ENCODE measurements at regions not wholly inside any gene's neighbourhood (a gene's known extent, or its start where the extent isn't known, plus 50 kb on each side); places are given as distances from the start of the nearest gene placed in this dataset.
"Not testable (repeated sequence)": the region's sequence is repeated elsewhere in the genome, so short reads cannot be mapped to it uniquely, and the experiment has no call there.

- no peak for DNase-seq (ENCODE audit: low read depth)
- Histone ChIP-seq H3K27me3 (ENCODE audit: control insufficient read depth, insufficient read depth, low read length) (no peaks in the 10 kb centered on the region), H3K36me3 (ENCODE audit: control insufficient read depth, insufficient read depth, low read length) (no peaks in the 10 kb centered on the region), H3K4me3 (ENCODE audit: low read depth, low read length) (no peak overlapping the region)
- no peak for TF ChIP-seq CTCF (IDR thresholded peaks at IDR 0.05; ENCODE audit: insufficient read depth, low read length, poor library complexity, severe bottlenecking)
Observed at GRCh38 chrX:2640436-2641150, 50.5 kb upstream of the CD99 start.

- no peaks in the 10 kb centered on the region for H3K27me3 ChIP-seq (ENCODE audit: control insufficient read depth, insufficient read depth, low read length)
- H3K4me3 ChIP-seq (ENCODE audit: low read depth, low read length): no peak overlapping the region
- TF ChIP-seq CTCF (IDR thresholded peaks at IDR 0.05; ENCODE audit: insufficient read depth, low read length, poor library complexity, severe bottlenecking): no peak
- H3K36me3 ChIP-seq (ENCODE audit: control insufficient read depth, insufficient read depth, low read length): no peaks in the 10 kb centered on the region
- no peak for DNase-seq (ENCODE audit: low read depth)
Observed at GRCh38 chrX:2638279-2638678, 52.8 kb upstream of the CD99 start.

GRCh38 chrX:2635342-2635741, 55.8 kb upstream of the CD99 start:
- Histone ChIP-seq H3K4me3 (ENCODE audit: low read depth, low read length) (no peak overlapping the region), H3K36me3 (ENCODE audit: control insufficient read depth, insufficient read depth, low read length) (no peaks in the 10 kb centered on the region), H3K27me3 (ENCODE audit: control insufficient read depth, insufficient read depth, low read length) (no peaks in the 10 kb centered on the region)
- TF ChIP-seq CTCF (IDR thresholded peaks at IDR 0.05; ENCODE audit: insufficient read depth, low read length, poor library complexity, severe bottlenecking): no peak
- DNase-seq (ENCODE audit: low read depth): no peak

- DNase-seq (ENCODE audit: low read depth): no peak
- TF ChIP-seq CTCF (IDR thresholded peaks at IDR 0.05; ENCODE audit: insufficient read depth, low read length, poor library complexity, severe bottlenecking): no peak
- no peak overlapping the region for H3K4me3 ChIP-seq (ENCODE audit: low read depth, low read length)
- no peaks in the 10 kb centered on the region for H3K27me3 ChIP-seq (ENCODE audit: control insufficient read depth, insufficient read depth, low read length)
- no peaks in the 10 kb centered on the region for H3K36me3 ChIP-seq (ENCODE audit: control insufficient read depth, insufficient read depth, low read length)
Observed at GRCh38 chrX:2632533-2633504, 58.3 kb upstream of the CD99 start.

GRCh38 chrX:2631743-2632532, 59.2 kb upstream of the CD99 start:
- DNase-seq (ENCODE audit: low read depth): no peak
- H3K27me3 ChIP-seq (ENCODE audit: control insufficient read depth, insufficient read depth, low read length): no peaks in the 10 kb centered on the region
- TF ChIP-seq CTCF (IDR thresholded peaks at IDR 0.05; ENCODE audit: insufficient read depth, low read length, poor library complexity, severe bottlenecking): no peak
- H3K4me3 ChIP-seq (ENCODE audit: low read depth, low read length): no peak overlapping the region
- H3K36me3 ChIP-seq (ENCODE audit: control insufficient read depth, insufficient read depth, low read length): no peaks in the 10 kb centered on the region

- not testable (repeated sequence) for DNase-seq (ENCODE audit: low read depth); H3K4me3 ChIP-seq (ENCODE audit: low read depth, low read length); H3K27me3 ChIP-seq (ENCODE audit: control insufficient read depth, insufficient read depth, low read length); H3K36me3 ChIP-seq (ENCODE audit: control insufficient read depth, insufficient read depth, low read length)
Observed at GRCh38 chrX:2630935-2631742, 60.0 kb upstream of the CD99 start.

GRCh38 chrX:2630008-2630934, 60.8 kb upstream of the CD99 start:
- H3K27me3 ChIP-seq (ENCODE audit: control insufficient read depth, insufficient read depth, low read length); DNase-seq (ENCODE audit: low read depth); H3K4me3 ChIP-seq (ENCODE audit: low read depth, low read length); H3K36me3 ChIP-seq (ENCODE audit: control insufficient read depth, insufficient read depth, low read length): not testable (repeated sequence)

Measured in kidney epithelial cell (primary cell).